Ishikawa (cell line): ENCODE measurements at regions not wholly inside any gene's neighbourhood (a gene's known extent, or its start where the extent isn't known, plus 50 kb on each side); places are given as distances from the start of the nearest gene placed in this dataset.
A peak's percentile ranks its signal among the peaks of the same experiment; 100 is the strongest.

ENCODE experiments used
- CEBPB ChIP-seq: IDR thresholded peaks from 2 replicates; pipeline ENCODE4 v1.6.1; 2012
- CREB1 ChIP-seq: IDR thresholded peaks from 2 replicates; pipeline ENCODE4 v1.6.1; 2012; ENCODE audit warnings: low read depth
- EP300 ChIP-seq: IDR thresholded peaks from 2 replicates; pipeline ENCODE4 v1.6.1; 2012; ENCODE audit warnings: borderline replicate concordance
- FOXM1 ChIP-seq: IDR thresholded peaks from 2 replicates; pipeline ENCODE4 v1.6.1; 2012; ENCODE audit warnings: low read depth, borderline replicate concordance
- MAX ChIP-seq: IDR thresholded peaks from 2 replicates; pipeline ENCODE4 v1.6.1; 2012
- NFIC ChIP-seq: IDR thresholded peaks from 2 replicates; pipeline ENCODE4 v1.6.1; 2012
- RAD21 ChIP-seq: IDR thresholded peaks from 2 replicates; pipeline ENCODE4 v1.6.1; 2012; ENCODE audit warnings: low read depth
- REST ChIP-seq: IDR thresholded peaks from 2 replicates; pipeline ENCODE4 v1.6.1; 2012; ENCODE audit warnings: low read depth, mild to moderate bottlenecking
- TCF12 ChIP-seq: IDR thresholded peaks from 2 replicates; pipeline ENCODE4 v1.6.1; 2012; ENCODE audit warnings: low read depth
- TEAD4 ChIP-seq: IDR thresholded peaks from 2 replicates; pipeline ENCODE4 v1.6.1; 2012
- YY1 ChIP-seq: IDR thresholded peaks from 2 replicates; pipeline ENCODE4 v1.6.1; 2012; ENCODE audit warnings: low read depth

GRCh38 chr18:46321955-46322354 lies 217.8 kb downstream of the HAUS1 start:
- TF ChIP-seq RAD21 = no peak
- TF ChIP-seq FOXM1 = no peak
- TF ChIP-seq CEBPB = no peak
- no peak; the same call in 1 of the 2 replicates for TF ChIP-seq EP300
- 0 out of 2 replicates have a peak, but pooled peaks have one; percentile 23 for TF ChIP-seq TCF12
- TF ChIP-seq REST = no peak
- TF ChIP-seq TEAD4 = no peak
- TF ChIP-seq NFIC = no peak
- TF ChIP-seq YY1 = no peak
- no peak for TF ChIP-seq CREB1
- TF ChIP-seq MAX = no peak
